ENCODE measurements at regions not wholly inside any gene's neighbourhood (a gene's known extent, or its start where the extent isn't known, plus 50 kb on each side); places are given as distances from the start of the nearest gene placed in this dataset.

GRCh38 chr11:32161293-32161692 is 70.4 kb downstream of the RCN1 start:
- DNase-seq (ENCODE audit: low spot score): no peak

GRCh38 chr11:32162351-32162750 is 71.5 kb downstream of the RCN1 start:
- DNase-seq (ENCODE audit: low spot score): no peak

- DNase-seq (ENCODE audit: low spot score): no peak
Observed at GRCh38 chr11:32162906-32163305, 72.0 kb downstream of the RCN1 start.

GRCh38 chr11:32163557-32163956 is 72.7 kb downstream of the RCN1 start:
- no peak for DNase-seq (ENCODE audit: low spot score)

- DNase-seq (ENCODE audit: low spot score): no peak
Observed at GRCh38 chr11:32164836-32165235, 74.0 kb downstream of the RCN1 start.

- no peak for DNase-seq (ENCODE audit: low spot score)
Observed at GRCh38 chr11:32168924-32169323, 78.0 kb downstream of the RCN1 start.

GRCh38 chr11:32171445-32171844 is 80.6 kb downstream of the RCN1 start:
- no peak for DNase-seq (ENCODE audit: low spot score)

GRCh38 chr11:32172041-32172847 is 81.4 kb downstream of the RCN1 start:
- DNase-seq (ENCODE audit: low spot score): peak; percentile 25

GRCh38 chr11:32172848-32173834 is 82.3 kb downstream of the RCN1 start:
- peak; percentile 73 for DNase-seq (ENCODE audit: low spot score)

GRCh38 chr11:32173977-32174376 is 83.1 kb downstream of the RCN1 start:
- no peak for DNase-seq (ENCODE audit: low spot score)

GRCh38 chr11:32176223-32176934 is 85.5 kb downstream of the RCN1 start:
- peak; percentile 95 for DNase-seq (ENCODE audit: low spot score)

- no peak for DNase-seq (ENCODE audit: low spot score)
Observed at GRCh38 chr11:32178692-32179091, 87.8 kb downstream of the RCN1 start.

- DNase-seq (ENCODE audit: low spot score): no peak
Observed at GRCh38 chr11:32183512-32183911, 92.6 kb downstream of the RCN1 start.

GRCh38 chr11:32184041-32184722 is 93.3 kb downstream of the RCN1 start:
- DNase-seq (ENCODE audit: low spot score): peak; percentile 89

GRCh38 chr11:32184723-32185376 is 94.0 kb downstream of the RCN1 start:
- DNase-seq (ENCODE audit: low spot score): no peak

- DNase-seq (ENCODE audit: low spot score): no peak
Observed at GRCh38 chr11:32186118-32186517, 95.2 kb downstream of the RCN1 start.

- no peak for DNase-seq (ENCODE audit: low spot score)
Observed at GRCh38 chr11:32187111-32187510, 96.2 kb downstream of the RCN1 start.

GRCh38 chr11:32188785-32189184 is 97.9 kb downstream of the RCN1 start:
- no peak for DNase-seq (ENCODE audit: low spot score)

- no peak for DNase-seq (ENCODE audit: low spot score)
Observed at GRCh38 chr11:32196137-32196536, 105.3 kb downstream of the RCN1 start.

GRCh38 chr11:32198053-32198452 is 107.2 kb downstream of the RCN1 start:
- no peak for DNase-seq (ENCODE audit: low spot score)

Data from cerebellar cortex (tissue), 1 donor.